ENCODE measurements at regions not wholly inside any gene's neighbourhood (a gene's known extent, or its start where the extent isn't known, plus 50 kb on each side); places are given as distances from the start of the nearest gene placed in this dataset.

- H3K27me3 ChIP-seq: no peaks in the 10 kb centered on the region
- no peak for DNase-seq
- H3K36me3 ChIP-seq: no peaks in the 10 kb centered on the region
- H3K4me3 ChIP-seq: no peak overlapping the region
- intact Hi-C loops (cut with DNase I; ENCODE audit: low total_unique reads): no loop called here
- peaks cover 0 to 17% (median 6%) of the 10 kb centered on the region in 4 donors for H3K4me1 ChIP-seq
- TF ChIP-seq CTCF (IDR thresholded peaks at IDR 0.05): no peak
- no peaks in the 10 kb centered on the region for H3K9me3 ChIP-seq
- peak overlapping the region in 1 of 2 donors; percentile 54 for H3K27ac ChIP-seq
These were observed 151.9 kb downstream of the LACC1 start for GRCh38 chr13:44031555-44031954.

DNA sequence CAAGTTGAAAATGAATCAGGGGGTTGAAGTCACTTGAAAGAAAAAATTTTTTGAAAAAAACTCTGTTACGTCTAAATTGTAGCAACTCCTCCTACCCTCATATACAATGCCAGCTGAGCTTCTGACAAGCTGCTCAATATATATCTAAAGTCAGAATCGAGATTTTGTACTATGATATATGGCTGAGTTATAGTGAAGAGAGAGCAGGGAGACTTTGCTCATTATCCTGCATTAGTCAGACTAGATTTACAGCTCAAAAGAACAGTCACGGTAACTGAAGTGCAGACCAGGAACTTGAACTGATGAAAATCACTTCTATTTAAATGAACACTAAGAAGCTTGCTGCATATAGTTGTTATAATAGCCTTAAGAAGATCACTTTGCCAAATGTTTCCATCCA, 153.1 kb downstream of the LACC1 start:
- Histone ChIP-seq H3K9me3 (no peaks in the 10 kb centered on the region), H3K4me1 (peaks cover 0 to 17% (median 6%) of the 10 kb centered on the region in 4 donors), H3K4me3 (no peak overlapping the region), H3K27me3 (no peaks in the 10 kb centered on the region), H3K36me3 (no peaks in the 10 kb centered on the region), H3K27ac (no peak overlapping the region)
- intact Hi-C loops (cut with DNase I; ENCODE audit: low total_unique reads): no loop called here
- TF ChIP-seq CTCF (IDR thresholded peaks at IDR 0.05): no peak
- DNase-seq: no peak

DNA sequence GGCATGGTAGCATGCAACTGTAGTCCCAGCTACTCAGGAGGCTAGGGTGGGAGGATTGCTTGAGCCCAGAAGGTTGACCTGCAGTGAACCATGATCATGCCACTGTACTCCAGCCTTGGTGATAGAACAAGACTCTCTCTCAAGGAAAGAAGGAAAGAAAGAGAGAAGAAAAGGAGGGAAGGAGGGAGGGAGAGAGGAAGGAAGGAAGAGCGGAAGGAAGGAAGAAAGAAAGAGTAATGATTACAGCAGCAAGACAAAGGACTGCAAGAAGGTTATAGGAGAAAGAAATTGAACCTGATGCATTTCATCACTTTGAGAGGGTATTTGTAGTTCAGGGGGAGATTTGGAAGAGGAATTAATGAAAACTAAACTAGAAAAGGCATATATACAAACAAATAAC, 155.7 kb downstream of the LACC1 start:
- TF ChIP-seq CTCF (IDR thresholded peaks at IDR 0.05): no peak
- intact Hi-C loops (cut with DNase I; ENCODE audit: low total_unique reads): no loop called here
- Histone ChIP-seq H3K4me3 (no peak overlapping the region), H3K36me3 (no peaks in the 10 kb centered on the region), H3K27ac (no peak overlapping the region), H3K4me1 (peaks cover 0 to 16% (median 6%) of the 10 kb centered on the region in 4 donors), H3K9me3 (no peaks in the 10 kb centered on the region), H3K27me3 (no peaks in the 10 kb centered on the region)
- no peak for DNase-seq

DNA sequence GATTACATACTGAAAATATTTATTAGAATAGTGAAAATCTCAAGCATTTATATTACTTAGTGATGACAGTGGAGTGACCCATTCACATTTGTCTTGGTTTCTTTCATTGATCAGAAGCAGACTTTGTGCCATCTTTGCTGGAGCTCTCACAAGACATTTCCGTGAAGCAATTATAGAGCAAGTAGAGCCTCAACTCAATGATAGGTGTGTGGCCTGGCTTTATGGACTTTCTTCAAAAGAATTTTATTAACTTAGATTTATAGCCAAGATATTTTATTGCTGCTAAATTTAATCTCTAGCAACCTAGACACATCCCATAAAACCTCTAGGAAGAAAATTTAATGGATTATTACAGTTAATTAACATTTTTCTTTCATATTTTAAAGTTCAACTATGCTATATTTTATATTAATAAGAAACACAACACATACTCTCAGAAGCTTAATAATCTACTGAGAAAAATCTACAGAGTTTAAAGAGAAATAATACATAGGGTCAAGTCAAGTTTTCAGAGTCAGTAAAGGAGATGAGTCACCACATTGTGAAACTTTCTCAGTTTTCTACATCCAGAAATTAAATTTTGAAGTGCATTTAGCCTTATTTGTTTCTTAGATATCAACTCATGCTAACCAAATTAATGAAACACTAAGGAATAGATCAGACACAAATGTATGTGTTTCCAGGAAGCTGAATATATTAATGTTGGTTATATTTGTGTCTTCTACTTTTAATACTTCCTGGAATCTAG, 160.5 kb downstream of the LACC1 start:
- peak overlapping the region; percentile 10 to 40 for H3K27ac ChIP-seq
- H3K27me3 ChIP-seq: no peaks in the 10 kb centered on the region
- H3K4me3 ChIP-seq: no peak overlapping the region
- no peak for DNase-seq
- no peak for TF ChIP-seq CTCF (IDR thresholded peaks at IDR 0.05)
- intact Hi-C loops (cut with DNase I; ENCODE audit: low total_unique reads): loop anchor here (10.0 kb wide), 1 partner anchor 125 kb away; no protein-coding TSS in a partner anchor
- no peaks in the 10 kb centered on the region for H3K36me3 ChIP-seq
- H3K9me3 ChIP-seq: no peaks in the 10 kb centered on the region
- H3K4me1 ChIP-seq: peaks cover 0 to 12% (median 0%) of the 10 kb centered on the region in 4 donors

GRCh38 chr13:44040818-44041100, 161.1 kb downstream of the LACC1 start:
- intact Hi-C loops (cut with DNase I; ENCODE audit: low total_unique reads): loop anchor here (10.0 kb wide), 1 partner anchor 126 kb away; no protein-coding TSS in a partner anchor
- TF ChIP-seq CTCF (IDR thresholded peaks at IDR 0.05): no peak
- H3K4me1 ChIP-seq: peaks cover 0 to 12% (median 0%) of the 10 kb centered on the region in 4 donors

More at GRCh38 chr13:44040818-44041100, 161.1 kb downstream of the LACC1 start:
- H3K27ac ChIP-seq: peak overlapping the region; percentile 10 to 40
- H3K9me3 ChIP-seq: no peaks in the 10 kb centered on the region
- no peak overlapping the region for H3K4me3 ChIP-seq
- DNase-seq: no peak
- H3K36me3 ChIP-seq: no peaks in the 10 kb centered on the region
- no peaks in the 10 kb centered on the region for H3K27me3 ChIP-seq

Measured in tibial artery (tissue), 4 donors.